Kidney tubule cell (primary cell): ENCODE measurements at regions not wholly inside any gene's neighbourhood (a gene's known extent, or its start where the extent isn't known, plus 50 kb on each side); places are given as distances from the start of the nearest gene placed in this dataset.

Experiments
- DNase-seq: peaks from one replicate; pipeline ENCODE4 v3.0.0-alpha.2; 2018; ENCODE audit warnings: low spot score

- DNase-seq = no peak
These were observed 105.4 kb upstream of the ESR1 start for GRCh38 chr6:151701911-151702562.

DNA sequence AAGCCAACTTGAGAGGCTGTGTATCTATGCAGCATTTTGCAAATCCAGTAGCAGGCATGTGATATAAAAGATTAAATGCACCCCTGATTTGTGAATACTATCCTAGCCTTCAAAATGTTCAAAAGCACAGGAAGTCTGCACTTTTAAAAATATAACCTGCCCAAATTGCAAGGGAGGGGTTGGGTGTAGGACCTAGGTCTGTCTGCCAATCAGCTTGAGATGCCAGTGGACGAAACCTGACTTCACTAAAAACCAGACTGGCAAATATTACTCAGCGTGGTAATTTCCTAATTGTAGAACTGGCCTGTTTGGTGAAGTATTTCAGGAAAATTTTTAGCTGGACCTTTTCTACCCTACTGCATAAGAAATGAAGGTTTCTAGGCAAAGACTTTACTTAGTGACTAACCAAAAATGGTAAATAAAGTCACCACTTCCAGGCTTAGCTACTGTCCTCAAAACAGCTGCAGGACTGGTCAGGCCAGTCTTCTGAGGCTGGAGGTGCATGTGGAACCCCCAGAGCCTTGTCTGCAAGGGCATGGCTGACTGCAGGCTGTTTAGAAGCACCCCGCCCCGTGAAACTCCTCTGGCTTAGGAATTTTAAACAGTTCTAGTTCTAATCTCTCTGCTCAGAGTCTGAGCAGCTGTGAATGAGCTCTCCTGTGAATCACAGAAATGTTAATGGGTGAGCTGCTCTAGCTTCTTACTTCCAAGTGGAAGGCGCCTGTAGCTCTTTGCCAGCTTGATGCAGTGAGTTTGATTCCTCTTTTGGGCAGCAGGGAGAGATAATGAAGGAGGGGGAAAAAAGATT, 104.4 kb upstream of the ESR1 start:
- DNase-seq = no peak

DNA sequence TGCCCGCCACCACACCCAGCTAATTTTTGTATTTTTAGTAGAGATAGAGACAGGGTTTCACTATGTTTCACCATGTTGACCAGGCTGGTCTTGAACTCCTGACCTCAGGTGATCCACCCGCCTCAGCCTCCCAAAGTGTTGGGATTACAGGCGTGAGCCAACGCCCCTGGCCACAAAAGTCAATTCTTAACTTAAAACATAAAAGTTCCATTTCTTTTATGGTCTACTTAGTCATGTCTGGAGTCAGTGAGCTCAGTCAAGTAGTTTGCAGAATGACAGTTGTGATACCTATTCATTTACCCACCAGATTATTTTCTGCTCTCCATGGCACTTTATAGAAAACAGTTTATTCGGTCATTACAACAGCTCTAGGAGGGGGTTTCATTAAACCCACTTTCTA, 103.1 kb upstream of the ESR1 start:
- DNase-seq = no peak

- no peak for DNase-seq
These were observed 101.3 kb upstream of the ESR1 start for GRCh38 chr6:151705993-151706733.

- no peak for DNase-seq
These were observed 98.2 kb upstream of the ESR1 start for GRCh38 chr6:151709329-151709728.

DNA sequence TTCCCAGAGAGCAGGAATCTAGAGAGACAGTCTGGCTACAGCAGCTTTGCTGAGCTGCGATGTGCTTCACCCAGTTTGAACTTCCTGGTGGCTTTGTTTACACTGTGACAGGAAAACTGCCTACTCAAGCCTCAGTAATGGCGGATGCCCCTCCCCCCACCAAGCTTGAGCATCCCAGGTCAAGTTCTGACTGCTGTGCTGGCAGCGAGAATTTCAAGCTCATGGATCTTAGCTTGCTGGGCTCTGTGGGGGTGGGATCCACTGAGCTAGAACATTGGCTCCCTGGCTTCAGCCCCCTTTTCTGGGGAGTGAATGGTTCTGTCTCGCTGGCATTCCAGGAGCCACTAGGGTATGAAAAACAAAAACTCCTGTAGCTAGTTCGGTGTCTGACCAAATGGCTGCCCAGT, 91.0 kb upstream of the ESR1 start:
- peak; percentile 62 for DNase-seq

- DNase-seq = no peak
These were observed 88.4 kb upstream of the ESR1 start for GRCh38 chr6:151719070-151719469.

- no peak for DNase-seq
These were observed 86.3 kb upstream of the ESR1 start for GRCh38 chr6:151721146-151721545.

DNA sequence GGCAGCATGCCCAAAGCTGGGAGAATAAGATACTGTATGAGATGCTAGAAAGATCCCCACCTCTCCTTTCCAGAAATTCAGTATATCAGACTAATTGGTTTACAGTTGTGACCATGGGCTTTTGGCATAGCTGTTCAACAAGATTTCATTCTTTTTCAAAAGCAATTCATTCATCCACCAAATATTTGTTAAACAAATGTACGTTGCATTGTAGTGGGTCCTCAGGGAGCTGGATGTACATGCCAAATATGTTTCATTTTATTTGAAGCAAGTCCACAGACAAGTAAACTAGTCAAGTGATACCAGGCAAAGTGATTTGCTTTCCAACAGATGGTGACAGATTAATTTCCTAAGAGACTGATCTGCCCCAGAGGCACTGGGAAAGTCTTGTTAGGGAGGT, 85.8 kb upstream of the ESR1 start:
- no peak for DNase-seq

DNA sequence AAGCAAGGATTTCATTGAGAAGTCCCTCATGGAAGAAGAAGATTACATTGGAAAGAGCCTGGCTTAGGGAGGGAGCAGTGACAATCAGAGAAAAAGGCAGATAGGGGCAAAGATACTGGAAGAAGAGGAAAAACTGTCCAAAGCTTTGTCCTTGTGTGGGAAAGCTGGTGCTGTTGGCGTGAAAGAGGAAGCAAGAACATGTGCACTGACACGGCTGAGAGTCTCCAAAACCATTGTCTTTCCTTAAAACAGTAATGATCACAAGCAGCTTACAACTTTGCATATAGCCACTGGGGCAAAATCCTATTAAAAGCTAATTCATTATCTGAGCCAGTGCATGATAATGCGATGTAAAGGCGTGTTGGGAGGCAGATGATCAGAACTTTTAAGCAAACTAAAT, 85.1 kb upstream of the ESR1 start:
- no peak for DNase-seq

DNA sequence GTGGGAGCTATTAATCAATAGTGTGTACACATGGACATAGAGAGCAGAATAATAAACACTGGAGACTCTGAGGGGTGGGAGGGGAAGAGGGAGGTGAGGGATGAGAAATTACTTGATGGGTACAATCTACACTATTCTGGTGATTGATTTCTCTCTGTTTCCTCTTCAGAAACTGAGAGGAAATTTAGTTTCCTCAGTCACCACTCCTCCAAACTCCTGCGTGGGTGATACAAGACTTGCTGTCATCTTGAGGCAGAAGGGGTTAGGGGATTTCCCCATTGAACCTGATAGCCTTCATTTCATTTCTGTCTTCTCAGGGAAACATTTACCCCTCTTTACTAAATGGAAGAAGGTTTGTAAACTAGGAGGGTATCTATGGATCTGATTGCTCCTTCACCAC, 84.3 kb upstream of the ESR1 start:
- no peak for DNase-seq

- DNase-seq = no peak
These were observed 77.5 kb upstream of the ESR1 start for GRCh38 chr6:151729829-151730495.

- no peak for DNase-seq
These were observed 77.0 kb upstream of the ESR1 start for GRCh38 chr6:151730496-151730870.

- no peak for DNase-seq
These were observed 76.2 kb upstream of the ESR1 start for GRCh38 chr6:151731313-151731712.

GRCh38 chr6:151733680-151734320, 73.7 kb upstream of the ESR1 start:
- no peak for DNase-seq

GRCh38 chr6:151738267-151738666, 69.2 kb upstream of the ESR1 start:
- no peak for DNase-seq

GRCh38 chr6:151738960-151739359, 68.5 kb upstream of the ESR1 start:
- DNase-seq = no peak

DNA sequence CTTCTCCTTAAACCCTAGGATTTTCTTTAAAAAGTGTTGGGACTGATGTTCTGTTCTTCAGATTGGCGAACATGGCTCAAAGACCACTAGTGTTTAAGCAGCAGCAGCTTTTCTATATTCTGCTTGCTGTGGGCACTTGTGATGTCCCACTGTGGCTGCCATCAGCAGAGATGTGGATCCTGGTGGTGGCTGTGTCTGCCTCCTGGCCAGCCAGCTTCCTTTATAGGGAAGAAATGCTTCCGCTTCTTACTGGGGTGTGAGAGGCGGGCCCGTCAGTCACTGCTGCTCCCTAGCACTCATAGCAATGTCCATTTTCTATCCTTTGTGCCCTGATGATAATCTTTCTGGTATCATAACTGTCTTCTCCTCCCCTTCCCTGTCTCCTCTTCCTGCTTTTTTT, 66.7 kb upstream of the ESR1 start:
- no peak for DNase-seq

GRCh38 chr6:151747896-151748295, 59.6 kb upstream of the ESR1 start:
- DNase-seq = no peak

GRCh38 chr6:151749341-151749740, 58.1 kb upstream of the ESR1 start:
- DNase-seq = no peak

- DNase-seq = no peak
These were observed 53.9 kb upstream of the ESR1 start for GRCh38 chr6:151753581-151753980.

GRCh38 chr6:151757506-151757955, 50.0 kb upstream of the ESR1 start:
- DNase-seq = no peak
